ENCODE measurements at regions not wholly inside any gene's neighbourhood (a gene's known extent, or its start where the extent isn't known, plus 50 kb on each side); places are given as distances from the start of the nearest gene placed in this dataset.

DNA sequence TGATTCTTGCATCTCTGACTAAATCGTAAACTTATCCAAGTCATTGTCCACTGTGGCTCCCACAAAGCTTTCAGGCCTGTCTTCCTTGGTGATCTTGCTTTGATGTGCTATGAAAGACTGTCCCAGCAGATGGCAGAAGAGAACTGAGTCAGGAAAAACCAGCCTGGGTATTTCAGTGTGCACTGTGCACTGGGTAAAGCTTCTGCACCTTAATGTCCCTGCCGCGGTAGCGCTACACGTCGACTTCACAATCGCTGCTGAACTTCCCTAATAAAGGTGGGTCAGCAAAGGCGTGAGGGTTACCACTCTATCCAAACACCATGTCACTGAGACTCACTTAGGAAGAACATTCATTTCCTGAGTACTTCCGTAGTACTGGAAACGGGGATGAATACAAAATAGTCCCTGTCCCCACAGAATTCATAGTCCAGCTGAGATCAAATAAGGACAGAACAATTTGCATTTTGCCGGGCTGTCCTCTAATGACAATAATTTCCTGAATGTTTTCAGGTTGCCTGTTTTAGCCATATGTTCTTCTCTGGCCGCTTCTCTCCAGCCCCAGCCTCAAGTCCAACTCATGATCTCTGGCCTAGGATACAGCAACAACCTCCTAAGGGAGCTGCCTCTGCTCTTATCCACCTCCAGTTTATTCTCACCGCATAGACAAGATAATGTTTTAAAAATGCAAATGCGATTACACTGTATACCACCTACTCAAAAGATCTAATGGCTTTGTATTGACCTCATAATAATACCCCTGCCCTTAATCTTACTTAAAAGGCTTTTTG lies 83.6 kb upstream of the AKAP13 start:
- TF ChIP-seq, protein P1, sequence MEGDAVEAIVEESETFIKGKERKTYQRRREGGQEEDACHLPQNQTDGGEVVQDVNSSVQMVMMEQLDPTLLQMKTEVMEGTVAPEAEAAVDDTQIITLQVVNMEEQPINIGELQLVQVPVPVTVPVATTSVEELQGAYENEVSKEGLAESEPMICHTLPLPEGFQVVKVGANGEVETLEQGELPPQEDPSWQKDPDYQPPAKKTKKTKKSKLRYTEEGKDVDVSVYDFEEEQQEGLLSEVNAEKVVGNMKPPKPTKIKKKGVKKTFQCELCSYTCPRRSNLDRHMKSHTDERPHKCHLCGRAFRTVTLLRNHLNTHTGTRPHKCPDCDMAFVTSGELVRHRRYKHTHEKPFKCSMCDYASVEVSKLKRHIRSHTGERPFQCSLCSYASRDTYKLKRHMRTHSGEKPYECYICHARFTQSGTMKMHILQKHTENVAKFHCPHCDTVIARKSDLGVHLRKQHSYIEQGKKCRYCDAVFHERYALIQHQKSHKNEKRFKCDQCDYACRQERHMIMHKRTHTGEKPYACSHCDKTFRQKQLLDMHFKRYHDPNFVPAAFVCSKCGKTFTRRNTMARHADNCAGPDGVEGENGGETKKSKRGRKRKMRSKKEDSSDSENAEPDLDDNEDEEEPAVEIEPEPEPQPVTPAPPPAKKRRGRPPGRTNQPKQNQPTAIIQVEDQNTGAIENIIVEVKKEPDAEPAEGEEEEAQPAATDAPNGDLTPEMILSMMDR (IDR thresholded peaks at IDR 0.05; ENCODE audit: insufficient read depth, low read depth, low read length, missing control alignments) = peak; percentile 87
- peak; percentile 76 for DNase-seq (ENCODE audit: low read depth)
- H3K4me3 ChIP-seq (ENCODE audit: low read length) = peak overlapping the region; percentile 25

DNA sequence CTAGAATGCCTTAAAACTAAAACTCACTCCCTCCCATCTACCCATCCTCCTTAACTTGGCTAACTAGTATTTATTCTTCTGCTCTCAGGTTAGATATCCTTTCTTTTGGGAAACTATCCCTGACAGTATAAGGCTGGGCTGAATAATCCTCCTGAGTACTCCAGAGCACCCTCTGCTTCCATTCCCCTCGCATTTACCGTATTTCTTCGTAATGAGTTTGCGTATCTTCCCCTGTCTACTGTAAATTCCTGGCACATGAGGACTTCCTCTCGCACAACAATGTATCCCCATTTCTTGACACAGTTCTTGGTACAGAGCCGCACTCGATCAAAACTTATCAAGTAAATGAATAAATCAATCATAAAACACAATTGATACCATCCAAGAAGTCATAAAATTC lies 82.9 kb upstream of the AKAP13 start:
- DNase-seq (ENCODE audit: low read depth) = no peak
- no peak overlapping the region for H3K4me3 ChIP-seq (ENCODE audit: low read length)
- TF ChIP-seq, protein P1 (IDR thresholded peaks at IDR 0.05; ENCODE audit: insufficient read depth, low read depth, low read length, missing control alignments) = no peak

DNA sequence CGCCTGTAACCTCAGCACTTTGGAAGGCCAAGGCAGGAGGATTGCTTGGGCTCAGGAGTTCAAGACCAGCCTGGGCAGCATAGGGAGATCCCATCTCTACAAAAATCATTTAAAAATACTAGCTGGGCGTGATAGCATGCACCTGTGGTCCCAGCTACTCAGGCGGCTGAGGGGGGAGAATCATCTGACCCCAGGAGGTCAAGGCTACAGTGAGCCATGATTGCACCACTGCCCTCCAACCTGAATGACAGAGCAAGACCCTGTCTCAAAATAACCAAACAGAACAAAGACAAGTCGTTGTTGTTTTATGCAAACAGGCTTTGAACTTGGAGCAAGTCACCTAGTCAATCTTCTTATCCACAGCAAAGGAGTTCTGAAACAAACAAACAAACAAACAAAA lies 82.0 kb upstream of the AKAP13 start:
- TF ChIP-seq, protein P1 (IDR thresholded peaks at IDR 0.05; ENCODE audit: insufficient read depth, low read depth, low read length, missing control alignments) = no peak
- no peak for DNase-seq (ENCODE audit: low read depth)
- no peak overlapping the region for H3K4me3 ChIP-seq (ENCODE audit: low read length)

DNA sequence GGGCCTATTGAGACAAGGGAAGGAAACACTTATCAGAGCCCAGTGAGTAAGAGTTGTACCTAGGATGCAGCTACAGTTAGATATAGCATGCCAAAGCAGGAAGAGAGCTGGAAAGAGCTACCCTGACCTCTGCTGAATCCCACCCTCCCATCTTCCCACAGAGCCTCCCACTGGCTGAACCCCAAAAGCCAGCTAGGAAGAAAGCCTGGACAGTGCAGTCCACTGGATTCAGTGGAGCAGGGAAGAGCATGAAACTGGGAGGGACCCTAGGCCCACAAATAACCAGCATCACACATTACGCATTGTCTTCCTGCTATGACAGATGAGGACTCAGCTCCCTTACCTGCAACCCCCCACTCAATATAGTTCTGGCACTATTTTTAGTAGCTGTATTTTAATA lies 81.5 kb upstream of the AKAP13 start:
- DNase-seq (ENCODE audit: low read depth) = no peak
- TF ChIP-seq, protein P1 (IDR thresholded peaks at IDR 0.05; ENCODE audit: insufficient read depth, low read depth, low read length, missing control alignments) = no peak
- H3K4me3 ChIP-seq (ENCODE audit: low read length) = no peak overlapping the region

DNA sequence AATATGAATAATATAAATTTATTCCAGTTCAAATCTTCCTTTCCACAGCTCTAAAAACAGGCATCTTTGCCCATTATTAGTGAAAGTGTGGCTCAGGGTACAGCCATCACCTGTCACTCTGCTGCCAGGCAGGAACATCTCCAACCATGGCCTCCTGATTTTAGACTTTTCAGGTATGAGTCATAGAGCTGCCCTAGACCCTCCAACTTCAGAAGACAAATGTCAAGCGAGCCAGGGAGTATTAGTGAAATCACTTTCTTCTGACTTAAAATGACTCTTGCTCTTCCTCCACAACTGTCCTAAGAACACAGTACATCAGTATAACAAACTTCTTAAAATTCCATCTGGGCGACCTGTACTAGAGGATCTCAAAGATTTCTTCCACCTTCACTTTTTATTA lies 78.1 kb upstream of the AKAP13 start:
- TF ChIP-seq, protein P1 (IDR thresholded peaks at IDR 0.05; ENCODE audit: insufficient read depth, low read depth, low read length, missing control alignments) = no peak
- DNase-seq (ENCODE audit: low read depth) = no peak
- H3K4me3 ChIP-seq (ENCODE audit: low read length) = no peak overlapping the region

DNA sequence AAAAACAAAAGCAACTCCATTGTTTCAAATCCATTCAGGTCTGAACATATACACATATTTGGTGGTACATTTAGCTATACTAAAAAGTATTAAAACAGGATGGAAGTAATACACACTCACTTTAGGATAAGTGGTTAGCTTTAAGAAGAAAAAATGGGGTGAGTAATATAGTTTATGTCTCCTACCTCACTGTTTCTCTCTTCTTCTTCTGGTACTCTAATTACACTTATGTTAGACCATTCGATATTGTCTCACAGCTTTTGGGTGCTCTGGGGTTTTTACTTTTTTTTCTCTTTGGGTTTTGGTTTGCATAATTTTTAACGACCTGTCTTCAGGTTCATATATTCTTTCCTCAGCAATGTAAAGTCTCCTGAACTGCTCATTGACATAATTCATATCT lies 75.4 kb upstream of the AKAP13 start:
- TF ChIP-seq, protein P1 (IDR thresholded peaks at IDR 0.05; ENCODE audit: insufficient read depth, low read depth, low read length, missing control alignments) = no peak
- no peak overlapping the region for H3K4me3 ChIP-seq (ENCODE audit: low read length)
- no peak for DNase-seq (ENCODE audit: low read depth)
